K562 (cell line): ENCODE measurements at regions not wholly inside any gene's neighbourhood (a gene's known extent, or its start where the extent isn't known, plus 50 kb on each side); places are given as distances from the start of the nearest gene placed in this dataset.
"Not testable (repeated sequence)": the region's sequence is repeated elsewhere in the genome, so short reads cannot be mapped to it uniquely, and the experiment has no call there.

Experiments
- ETV6 ChIP-seq, 3 experiments: fragments of 150-350 bp in 1 of 3; sonication (generic) in 1 of 3; formaldehyde crosslinking in 1 of 3; IDR thresholded peaks; 2 replicates each; pipeline versions ENCODE4 v1.6.1 to v1.8.0; 2014 to 2022; ENCODE audit warnings: borderline replicate concordance in 2 of 3, low read depth in 2 of 3, antibody characterized with exemption in 1 of 3, low read length in 1 of 3, mild to moderate bottlenecking in 1 of 3, missing genetic modification reagents in 1 of 3
- EZH2 ChIP-seq: IDR thresholded peaks from 2 replicates; pipeline ENCODE4 v1.6.1; 2012; ENCODE audit warnings: low read depth, mild to moderate bottlenecking, inconsistent platforms, low read length, borderline replicate concordance
- FOXJ3 ChIP-seq: sonication (generic); formaldehyde crosslinking; IDR thresholded peaks from 2 replicates; pipeline ENCODE4 v1.4.0; 2020; ENCODE audit warnings: mild to moderate bottlenecking, missing genetic modification reagents
- POLR2A ChIP-seq: fragments of 450-650 bp; conservative IDR thresholded peaks from 2 replicates; pipeline ENCODE4 v1.6.1; 2016
- TF ChIP-seq, protein P1 (sequence below): sonication (generic); formaldehyde crosslinking; IDR thresholded peaks from 2 replicates; pipeline ENCODE4 v1.8.0; 2023; ENCODE audit warnings: mild to moderate bottlenecking, missing genetic modification reagents
- TF ChIP-seq, protein P2 (sequence below), 3 experiments: IDR thresholded peaks in 2 of 3; conservative IDR thresholded peaks in 1 of 3; 2 replicates each; pipeline ENCODE4 v1.5.1; 2011 to 2012; ENCODE audit warnings: low read length in 3 of 3, mild to moderate bottlenecking in 3 of 3, control low read depth in 2 of 3, improper control_type of control experiment in 1 of 3, inconsistent platforms in 1 of 3, low read depth in 1 of 3, mixed read lengths in 1 of 3, moderate library complexity in 1 of 3; ENCODE audit not compliant: insufficient read depth in 2 of 3
- TF ChIP-seq, protein P3 (sequence below): fragments of 450-650 bp; formaldehyde crosslinking; IDR thresholded peaks from 2 replicates; pipeline ENCODE4 v1.4.0; 2020; ENCODE audit warnings: mild to moderate bottlenecking, moderate library complexity

DNA sequence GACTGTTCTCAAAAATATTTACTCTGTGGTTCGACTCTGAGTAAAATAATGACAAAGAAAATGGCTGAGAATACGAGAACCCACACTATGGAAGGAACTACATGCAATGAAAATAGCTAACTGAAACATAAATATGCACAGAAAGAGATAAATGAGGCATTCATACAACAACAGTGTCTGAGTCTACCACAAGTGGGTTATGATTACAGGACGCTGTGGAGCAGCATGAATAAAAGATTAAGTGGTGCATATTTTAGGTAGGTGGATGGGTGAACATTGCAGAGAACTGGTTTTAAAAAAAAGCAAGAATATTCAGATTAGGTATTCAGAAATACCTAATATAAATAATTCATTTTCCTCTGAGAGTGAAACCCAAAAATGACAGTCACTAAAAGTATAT, 93.9 kb upstream of the TRIM77 start:
- TF ChIP-seq ETV6 (IDR thresholded peaks at IDR 0.05; ENCODE audit: borderline replicate concordance in 1 of 2, low read depth in 2 of 2, low read length in 1 of 2); ETV6 (CRISPR knock-in tag; IDR thresholded peaks at IDR 0.05; ENCODE audit: borderline replicate concordance); FOXJ3; EZH2; POLR2A: not testable (repeated sequence)
- TF ChIP-seq, protein P1, sequence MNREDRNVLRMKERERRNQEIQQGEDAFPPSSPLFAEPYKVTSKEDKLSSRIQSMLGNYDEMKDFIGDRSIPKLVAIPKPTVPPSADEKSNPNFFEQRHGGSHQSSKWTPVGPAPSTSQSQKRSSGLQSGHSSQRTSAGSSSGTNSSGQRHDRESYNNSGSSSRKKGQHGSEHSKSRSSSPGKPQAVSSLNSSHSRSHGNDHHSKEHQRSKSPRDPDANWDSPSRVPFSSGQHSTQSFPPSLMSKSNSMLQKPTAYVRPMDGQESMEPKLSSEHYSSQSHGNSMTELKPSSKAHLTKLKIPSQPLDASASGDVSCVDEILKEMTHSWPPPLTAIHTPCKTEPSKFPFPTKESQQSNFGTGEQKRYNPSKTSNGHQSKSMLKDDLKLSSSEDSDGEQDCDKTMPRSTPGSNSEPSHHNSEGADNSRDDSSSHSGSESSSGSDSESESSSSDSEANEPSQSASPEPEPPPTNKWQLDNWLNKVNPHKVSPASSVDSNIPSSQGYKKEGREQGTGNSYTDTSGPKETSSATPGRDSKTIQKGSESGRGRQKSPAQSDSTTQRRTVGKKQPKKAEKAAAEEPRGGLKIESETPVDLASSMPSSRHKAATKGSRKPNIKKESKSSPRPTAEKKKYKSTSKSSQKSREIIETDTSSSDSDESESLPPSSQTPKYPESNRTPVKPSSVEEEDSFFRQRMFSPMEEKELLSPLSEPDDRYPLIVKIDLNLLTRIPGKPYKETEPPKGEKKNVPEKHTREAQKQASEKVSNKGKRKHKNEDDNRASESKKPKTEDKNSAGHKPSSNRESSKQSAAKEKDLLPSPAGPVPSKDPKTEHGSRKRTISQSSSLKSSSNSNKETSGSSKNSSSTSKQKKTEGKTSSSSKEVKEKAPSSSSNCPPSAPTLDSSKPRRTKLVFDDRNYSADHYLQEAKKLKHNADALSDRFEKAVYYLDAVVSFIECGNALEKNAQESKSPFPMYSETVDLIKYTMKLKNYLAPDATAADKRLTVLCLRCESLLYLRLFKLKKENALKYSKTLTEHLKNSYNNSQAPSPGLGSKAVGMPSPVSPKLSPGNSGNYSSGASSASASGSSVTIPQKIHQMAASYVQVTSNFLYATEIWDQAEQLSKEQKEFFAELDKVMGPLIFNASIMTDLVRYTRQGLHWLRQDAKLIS (CRISPR knock-in tag) = not testable (repeated sequence)
- TF ChIP-seq, protein P2, sequence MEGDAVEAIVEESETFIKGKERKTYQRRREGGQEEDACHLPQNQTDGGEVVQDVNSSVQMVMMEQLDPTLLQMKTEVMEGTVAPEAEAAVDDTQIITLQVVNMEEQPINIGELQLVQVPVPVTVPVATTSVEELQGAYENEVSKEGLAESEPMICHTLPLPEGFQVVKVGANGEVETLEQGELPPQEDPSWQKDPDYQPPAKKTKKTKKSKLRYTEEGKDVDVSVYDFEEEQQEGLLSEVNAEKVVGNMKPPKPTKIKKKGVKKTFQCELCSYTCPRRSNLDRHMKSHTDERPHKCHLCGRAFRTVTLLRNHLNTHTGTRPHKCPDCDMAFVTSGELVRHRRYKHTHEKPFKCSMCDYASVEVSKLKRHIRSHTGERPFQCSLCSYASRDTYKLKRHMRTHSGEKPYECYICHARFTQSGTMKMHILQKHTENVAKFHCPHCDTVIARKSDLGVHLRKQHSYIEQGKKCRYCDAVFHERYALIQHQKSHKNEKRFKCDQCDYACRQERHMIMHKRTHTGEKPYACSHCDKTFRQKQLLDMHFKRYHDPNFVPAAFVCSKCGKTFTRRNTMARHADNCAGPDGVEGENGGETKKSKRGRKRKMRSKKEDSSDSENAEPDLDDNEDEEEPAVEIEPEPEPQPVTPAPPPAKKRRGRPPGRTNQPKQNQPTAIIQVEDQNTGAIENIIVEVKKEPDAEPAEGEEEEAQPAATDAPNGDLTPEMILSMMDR (IDR thresholded peaks at IDR 0.05 in 2 of 3, conservative IDR thresholded peaks at IDR 0.05 in 1 of 3; ENCODE audit: insufficient read depth in 2 of 3, low read depth in 1 of 3, low read length in 3 of 3) = not testable (repeated sequence)
- TF ChIP-seq, protein P3, sequence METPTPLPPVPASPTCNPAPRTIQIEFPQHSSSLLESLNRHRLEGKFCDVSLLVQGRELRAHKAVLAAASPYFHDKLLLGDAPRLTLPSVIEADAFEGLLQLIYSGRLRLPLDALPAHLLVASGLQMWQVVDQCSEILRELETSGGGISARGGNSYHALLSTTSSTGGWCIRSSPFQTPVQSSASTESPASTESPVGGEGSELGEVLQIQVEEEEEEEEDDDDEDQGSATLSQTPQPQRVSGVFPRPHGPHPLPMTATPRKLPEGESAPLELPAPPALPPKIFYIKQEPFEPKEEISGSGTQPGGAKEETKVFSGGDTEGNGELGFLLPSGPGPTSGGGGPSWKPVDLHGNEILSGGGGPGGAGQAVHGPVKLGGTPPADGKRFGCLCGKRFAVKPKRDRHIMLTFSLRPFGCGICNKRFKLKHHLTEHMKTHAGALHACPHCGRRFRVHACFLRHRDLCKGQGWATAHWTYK (CRISPR knock-in tag) = not testable (repeated sequence)
